Sigmoid colon (tissue), 6 donors: ENCODE measurements at regions not wholly inside any gene's neighbourhood (a gene's known extent, or its start where the extent isn't known, plus 50 kb on each side); places are given as distances from the start of the nearest gene placed in this dataset.

Experiments
- DNase-seq: peaks from one replicate; pipeline ENCODE4 v3.0.0-alpha.2; 2019
- H3K27ac ChIP-seq, 4 donors: fragments of 200-600 bp; sonication (generic); one replicate each; pipeline ENCODE4 v1.5.1; 2016 to 2019; ENCODE audit warnings: mild to moderate bottlenecking in 1 of 4
- H3K27me3 ChIP-seq, 3 donors: fragments of 200-600 bp; sonication (generic); one replicate each; pipeline ENCODE4 v1.5.1; 2019; ENCODE audit warnings: mild to moderate bottlenecking in 1 of 3
- H3K36me3 ChIP-seq, 4 donors: fragments of 200-600 bp; sonication (generic); one replicate each; pipeline ENCODE4 v1.5.1; 2016 to 2019
- H3K4me1 ChIP-seq, 4 donors: fragments of 200-600 bp; sonication (generic); one replicate each; pipeline ENCODE4 v1.5.1; 2017 to 2019
- H3K4me3 ChIP-seq, 4 donors: fragments of 200-600 bp; sonication (generic); one replicate each; pipeline ENCODE4 v1.5.1; 2017 to 2019; ENCODE audit warnings: mild to moderate bottlenecking in 2 of 4, moderate library complexity in 1 of 4
- H3K9me3 ChIP-seq, 4 donors: fragments of 200-600 bp in 3 of 4; sonication (generic) in 3 of 4; one replicate each; pipeline versions ENCODE4 v1.5.1 to v1.6.1; 2013 to 2019
- CTCF ChIP-seq, 4 experiments: fragments of 450-650 bp in 3 of 4; fragments of 200-600 bp in 1 of 4; IDR thresholded peaks; one replicate each; pipeline ENCODE4 v1.5.1; 2016 to 2019; ENCODE audit warnings: antibody characterized with exemption in 4 of 4, mild to moderate bottlenecking in 3 of 4, moderate library complexity in 2 of 4
- EP300 ChIP-seq, 4 donors: sonication (generic); formaldehyde crosslinking; IDR thresholded peaks; one replicate each; pipeline ENCODE4 v1.6.1; 2017; ENCODE audit warnings: antibody characterized with exemption in 4 of 4
- POLR2A ChIP-seq, 2 donors: fragments of 450-650 bp; IDR thresholded peaks; one replicate each; pipeline ENCODE4 v1.6.1; 2016; ENCODE audit warnings: antibody characterized with exemption in 2 of 2, mild to moderate bottlenecking in 2 of 2, moderate library complexity in 2 of 2
- POLR2AphosphoS5 ChIP-seq, 4 donors: sonication (generic); formaldehyde crosslinking; IDR thresholded peaks; one replicate each; pipeline ENCODE4 v1.6.1; 2017; ENCODE audit warnings: antibody characterized with exemption in 4 of 4
- WGBS, 2 donors: extraction: QIAGEN DNeasy Blood & Tissue Kit; methylation state at CpG; one replicate each; pipeline ENCODE4 v1.1.7; 2013; 5-methylcytosine and 5-hydroxymethylcytosine counted together
- intact Hi-C: fragments of 100-400 bp; cut with DNase I; formaldehyde crosslinking; loops from one replicate; pipeline ENCODE4 v1.15.1; 2023
- donor health status: healthy with polysubstance abuse.
- donor health status: healthy.

- no peak for DNase-seq
- no peak overlapping the region for H3K4me3 ChIP-seq
- H3K36me3 ChIP-seq: no peaks in the 10 kb centered on the region
- no peak overlapping the region for H3K27ac ChIP-seq
- TF ChIP-seq CTCF (IDR thresholded peaks at IDR 0.05) (no peak), POLR2A (IDR thresholded peaks at IDR 0.05) (no peak), EP300 (IDR thresholded peaks at IDR 0.05) (no peak)
- intact Hi-C loops: no loop called here
- no peaks in the 10 kb centered on the region for H3K4me1 ChIP-seq
- 65 to 87% methylated on average over 1 of the region's 1 CpG for WGBS, 2 donors
- no peaks in the 10 kb centered on the region for H3K9me3 ChIP-seq
- H3K27me3 ChIP-seq: no peaks in the 10 kb centered on the region
Observed at GRCh38 chr4:31204874-31205273, 484.7 kb downstream of the PCDH7 start.

- H3K4me3 ChIP-seq: no peak overlapping the region
- H3K27ac ChIP-seq: no peak overlapping the region
- intact Hi-C loops: no loop called here
- no peak for TF ChIP-seq POLR2AphosphoS5 (IDR thresholded peaks at IDR 0.05)
- no peak for TF ChIP-seq CTCF (IDR thresholded peaks at IDR 0.05)
- TF ChIP-seq EP300 (IDR thresholded peaks at IDR 0.05): no peak
- H3K27me3 ChIP-seq: no peaks in the 10 kb centered on the region
- no peaks in the 10 kb centered on the region for H3K9me3 ChIP-seq
- DNase-seq: no peak
- H3K36me3 ChIP-seq: no peaks in the 10 kb centered on the region
- H3K4me1 ChIP-seq: no peaks in the 10 kb centered on the region
Observed at GRCh38 chr4:31220921-31221320, 500.8 kb downstream of the PCDH7 start.

GRCh38 chr4:31228068-31228467 lies 507.9 kb downstream of the PCDH7 start:
- Histone ChIP-seq H3K27me3 (no peaks in the 10 kb centered on the region), H3K36me3 (no peaks in the 10 kb centered on the region), H3K4me3 (no peak overlapping the region), H3K9me3 (no peaks in the 10 kb centered on the region), H3K4me1 (no peaks in the 10 kb centered on the region), H3K27ac (no peak overlapping the region)
- intact Hi-C loops: no loop called here
- TF ChIP-seq POLR2AphosphoS5 (IDR thresholded peaks at IDR 0.05): no peak
- no peak for DNase-seq
- 80 to 81% methylated on average over 4 of the region's 4 CpGs for WGBS, 2 donors

GRCh38 chr4:31230594-31230993 lies 510.4 kb downstream of the PCDH7 start:
- intact Hi-C loops: no loop called here
- Histone ChIP-seq H3K4me3 (no peak overlapping the region), H3K27me3 (no peaks in the 10 kb centered on the region), H3K9me3 (no peaks in the 10 kb centered on the region), H3K27ac (no peak overlapping the region), H3K4me1 (no peaks in the 10 kb centered on the region), H3K36me3 (no peaks in the 10 kb centered on the region)
- TF ChIP-seq POLR2AphosphoS5 (IDR thresholded peaks at IDR 0.05) (peak in 1 of 4 donors; percentile 58), CTCF (IDR thresholded peaks at IDR 0.05) (no peak), POLR2A (IDR thresholded peaks at IDR 0.05) (no peak), EP300 (IDR thresholded peaks at IDR 0.05) (no peak)
- no peak for DNase-seq
- 65 to 72% methylated on average over 1 of the region's 1 CpG for WGBS, 2 donors

GRCh38 chr4:31234494-31234893 lies 514.3 kb downstream of the PCDH7 start:
- WGBS, 2 donors: 79 to 81% methylated on average over 2 of the region's 2 CpGs

More at GRCh38 chr4:31234494-31234893, 514.3 kb downstream of the PCDH7 start:
- Histone ChIP-seq H3K27me3 (no peaks in the 10 kb centered on the region), H3K27ac (no peak overlapping the region), H3K4me3 (no peak overlapping the region), H3K36me3 (no peaks in the 10 kb centered on the region), H3K4me1 (no peaks in the 10 kb centered on the region), H3K9me3 (peaks cover 0 to 1% (median 0%) of the 10 kb centered on the region in 4 donors)
- DNase-seq: no peak
- intact Hi-C loops: no loop called here
- TF ChIP-seq POLR2AphosphoS5 (IDR thresholded peaks at IDR 0.05) (no peak), EP300 (IDR thresholded peaks at IDR 0.05) (no peak), CTCF (IDR thresholded peaks at IDR 0.05) (no peak), POLR2A (IDR thresholded peaks at IDR 0.05) (no peak)
